ENCODE measurements at regions not wholly inside any gene's neighbourhood (a gene's known extent, or its start where the extent isn't known, plus 50 kb on each side); places are given as distances from the start of the nearest gene placed in this dataset.

GRCh38 chr10:78301891-78302738 lies 268.5 kb downstream of the RPS24 start:
- DNase-seq, result no peak

GRCh38 chr10:78302739-78302988 lies 269.0 kb downstream of the RPS24 start:
- no peak for DNase-seq

DNA sequence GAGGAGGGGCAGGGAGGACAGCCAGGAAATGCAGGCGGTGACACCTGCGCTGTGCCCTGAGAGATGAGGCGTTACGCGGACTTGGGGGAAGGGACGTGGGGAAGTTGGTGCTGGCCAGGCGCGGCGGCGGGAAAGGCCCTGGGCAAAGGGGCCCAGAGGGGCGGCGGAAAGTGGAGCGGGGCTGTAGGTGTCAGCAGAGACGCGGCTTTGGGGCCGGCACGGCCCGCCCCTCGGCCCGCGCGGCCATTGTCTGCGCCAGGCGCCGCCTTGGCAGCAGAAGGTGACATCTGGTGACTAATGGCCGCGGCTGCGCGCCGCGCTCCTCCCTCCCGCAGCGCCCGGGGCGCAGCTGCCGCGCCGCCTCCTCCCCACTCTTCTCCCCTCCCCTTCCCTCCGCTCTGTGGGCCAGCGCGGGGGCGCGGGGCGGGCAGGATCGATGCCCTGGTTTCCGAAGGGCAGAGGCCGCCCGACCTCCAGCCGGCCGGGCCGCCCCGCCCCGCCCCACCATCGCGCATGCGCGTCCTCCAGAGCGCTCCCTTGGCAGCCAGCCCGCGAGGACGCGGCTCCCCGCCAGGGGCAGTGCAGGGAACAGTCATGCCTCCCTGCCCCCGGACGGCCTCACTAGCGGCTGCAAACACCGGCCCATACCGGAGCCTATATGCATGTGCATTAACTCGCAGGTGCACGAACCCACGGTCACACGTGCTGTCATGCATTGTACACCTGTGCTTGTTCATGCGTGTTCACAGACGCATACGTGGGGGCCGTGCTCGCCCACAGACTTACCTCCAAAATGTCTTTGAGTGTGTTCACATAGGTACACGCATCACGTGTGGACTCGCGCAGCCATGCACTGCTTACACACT lies 269.6 kb downstream of the RPS24 start:
- peak; percentile 89 for DNase-seq

- DNase-seq, result no peak
Measured at GRCh38 chr10:78304091-78305045, 270.7 kb downstream of the RPS24 start.

GRCh38 chr10:78305311-78305710 lies 271.6 kb downstream of the RPS24 start:
- DNase-seq, result no peak

DNA sequence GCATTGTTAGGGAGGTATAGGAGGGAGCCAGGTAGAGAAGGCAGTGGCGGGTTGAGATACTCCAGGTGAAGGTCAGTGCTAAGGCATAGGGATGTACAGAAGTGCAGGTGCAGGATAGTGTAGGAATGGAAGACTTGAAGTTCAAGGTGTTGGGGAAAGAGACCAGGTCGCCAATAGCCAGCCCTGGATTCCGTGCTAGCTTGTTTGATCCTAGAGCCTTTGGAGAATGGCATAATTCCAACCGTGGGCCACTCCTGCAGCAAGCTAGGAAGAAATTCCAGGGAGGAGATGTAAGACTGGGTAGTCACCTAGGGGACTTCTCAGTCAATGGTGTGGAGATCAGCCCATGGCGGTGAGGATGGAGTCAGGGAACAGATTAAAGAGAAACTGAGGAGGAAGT lies 272.7 kb downstream of the RPS24 start:
- no peak for DNase-seq

DNA sequence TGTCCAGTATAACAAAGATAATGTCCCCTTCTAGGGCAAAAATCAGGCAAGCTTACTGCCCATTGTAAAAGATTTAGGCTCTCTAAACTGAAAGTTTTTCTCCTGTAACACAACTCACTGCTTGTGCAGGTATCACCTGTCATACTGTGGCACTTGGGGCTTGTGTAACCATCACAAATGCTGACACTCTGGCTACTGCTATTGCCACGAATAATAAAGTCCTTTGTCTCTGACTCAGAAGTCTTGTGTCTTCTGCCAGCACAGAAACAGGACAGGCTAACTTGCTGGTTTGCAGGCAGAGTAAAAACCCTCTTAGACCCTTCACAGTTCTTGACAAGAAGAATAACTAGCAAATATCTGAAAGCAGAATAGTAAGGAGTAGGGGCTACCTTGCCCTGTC lies 273.9 kb downstream of the RPS24 start:
- no peak for DNase-seq

GRCh38 chr10:78309536-78310237 lies 276.0 kb downstream of the RPS24 start:
- no peak for DNase-seq

DNA sequence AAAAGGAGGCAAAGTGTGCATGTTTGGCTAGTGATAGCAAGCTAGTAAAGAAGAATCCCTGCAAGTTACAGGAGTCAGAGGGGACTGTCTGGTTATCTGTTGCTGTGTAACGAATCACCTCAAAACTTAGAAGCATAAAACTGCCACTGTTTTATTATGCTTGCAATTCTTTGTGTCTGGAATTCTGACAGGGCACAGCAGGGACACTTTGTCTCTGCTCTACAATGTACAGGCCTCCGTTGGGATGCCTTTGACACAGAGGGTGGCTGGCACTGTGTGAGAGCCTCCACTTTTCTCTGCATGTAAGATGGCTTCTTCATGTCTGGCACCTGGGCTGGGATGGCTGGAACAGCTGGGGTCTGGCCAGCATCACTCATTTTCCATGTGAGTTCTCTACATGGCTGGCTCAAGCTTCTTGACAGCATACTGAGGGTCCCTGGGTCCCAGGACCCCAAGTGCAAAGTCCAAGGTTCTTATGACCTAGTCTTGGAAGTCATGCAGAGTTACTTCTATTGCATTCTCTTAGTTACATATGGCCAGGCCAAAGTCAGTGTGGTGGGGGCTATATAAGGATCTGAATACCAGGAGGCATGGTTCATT lies 276.9 kb downstream of the RPS24 start:
- no peak for DNase-seq

DNA sequence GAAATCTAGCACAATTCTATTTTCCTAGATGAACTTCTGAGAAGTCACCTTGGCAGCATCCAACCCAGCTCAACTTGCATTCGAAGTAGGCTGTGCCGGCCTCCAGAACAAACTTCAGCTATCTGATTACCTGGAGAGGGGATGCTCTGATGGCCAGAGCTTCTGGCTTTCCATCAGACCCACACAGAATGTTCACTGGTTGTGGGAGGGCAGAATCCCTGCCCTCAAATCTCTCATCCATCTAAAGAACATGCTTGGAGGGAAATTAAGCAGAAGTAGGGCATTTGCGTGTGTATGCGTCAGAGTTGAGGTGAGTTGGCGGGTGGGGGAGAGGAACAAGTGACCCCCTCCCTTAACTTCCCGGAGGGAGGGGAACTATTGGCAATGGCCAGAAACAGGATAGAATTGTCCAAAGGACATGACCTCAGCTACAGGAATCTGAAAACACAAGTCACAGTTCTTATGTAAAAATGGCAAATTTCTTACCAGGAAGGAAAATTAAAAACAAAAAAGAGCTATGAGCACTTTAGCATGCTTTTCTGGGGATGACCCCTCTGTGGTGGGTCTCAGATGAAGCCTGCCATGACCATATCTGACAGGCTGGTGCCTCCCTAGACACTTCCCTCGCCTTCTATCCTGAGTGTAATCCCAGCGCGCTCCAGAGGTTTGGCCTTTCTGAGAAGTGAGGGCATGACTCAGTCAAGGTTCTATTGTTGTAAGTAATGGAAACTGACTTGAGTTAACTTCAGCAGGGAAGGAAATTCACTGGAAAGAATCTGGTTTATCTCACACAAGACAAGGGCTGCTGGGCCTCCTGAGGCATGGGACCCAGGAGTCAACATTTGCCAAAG lies 278.8 kb downstream of the RPS24 start:
- no peak for DNase-seq

GRCh38 chr10:78313048-78313381 lies 279.4 kb downstream of the RPS24 start:
- DNase-seq, result no peak

GRCh38 chr10:78313636-78314035 lies 280.0 kb downstream of the RPS24 start:
- DNase-seq, result no peak

- no peak for DNase-seq
Measured at GRCh38 chr10:78314651-78315050, 281.0 kb downstream of the RPS24 start.

DNA sequence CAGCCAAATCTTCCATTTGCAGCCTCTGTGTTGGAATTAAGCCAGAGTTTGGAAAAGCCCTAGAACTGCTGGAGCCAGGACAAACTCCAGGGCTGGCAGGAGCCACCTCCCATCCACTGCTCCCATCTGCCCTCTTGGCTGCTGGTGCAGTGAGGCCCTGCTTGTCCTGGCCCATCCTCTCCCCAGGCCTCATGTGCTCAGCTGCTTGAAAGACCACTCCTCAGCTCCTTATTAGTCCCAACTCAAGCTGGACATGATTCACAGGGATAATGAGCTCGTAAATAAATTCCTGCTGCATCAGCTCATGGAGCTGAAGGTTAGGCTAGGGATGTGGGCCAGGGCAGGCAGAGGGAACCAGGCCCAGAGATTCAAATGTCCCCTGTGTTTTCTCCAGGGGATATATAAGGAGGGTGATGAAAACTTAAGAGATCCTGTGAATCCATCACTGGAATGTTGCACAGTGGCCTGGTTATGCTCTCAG lies 282.8 kb downstream of the RPS24 start:
- DNase-seq, result no peak

DNA sequence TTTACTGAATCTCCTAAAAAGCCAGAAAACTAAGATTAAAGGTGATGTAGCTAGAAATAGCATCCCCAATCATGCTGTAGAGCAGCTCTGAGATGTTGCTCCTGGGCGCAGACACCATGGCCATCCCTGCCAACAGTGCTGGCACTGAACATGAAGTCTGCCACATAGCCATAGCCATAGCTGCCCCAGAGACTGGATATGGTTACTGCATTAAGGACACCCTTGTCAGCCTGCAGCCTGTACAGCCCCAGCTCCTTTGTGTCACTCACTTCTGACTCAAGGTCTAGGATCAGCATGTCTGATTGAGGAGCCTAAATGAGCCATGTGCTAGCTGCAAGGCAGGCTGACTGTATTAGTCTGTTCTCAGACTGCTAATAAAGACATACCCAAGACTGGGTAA lies 284.6 kb downstream of the RPS24 start:
- DNase-seq, result no peak

DNA sequence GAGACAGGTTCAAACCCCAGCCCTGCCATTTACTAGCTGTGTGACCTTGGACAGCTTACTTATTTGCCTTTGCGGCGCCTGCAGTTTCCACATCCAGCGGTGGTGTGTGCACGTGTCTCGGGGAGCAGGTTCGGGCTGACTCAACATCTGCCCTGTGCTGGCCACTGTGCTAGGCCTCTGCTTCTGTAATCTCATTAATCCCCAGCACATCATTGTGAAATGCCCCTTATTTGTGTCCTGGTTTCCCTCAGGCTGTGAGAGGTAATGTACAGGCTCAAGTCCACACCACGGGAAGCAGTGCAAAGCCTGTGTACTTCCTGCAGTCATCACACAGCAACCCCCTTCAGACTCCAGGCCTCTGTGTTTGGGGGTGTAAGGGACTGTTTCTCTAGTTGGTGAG lies 285.7 kb downstream of the RPS24 start:
- no peak for DNase-seq

DNA sequence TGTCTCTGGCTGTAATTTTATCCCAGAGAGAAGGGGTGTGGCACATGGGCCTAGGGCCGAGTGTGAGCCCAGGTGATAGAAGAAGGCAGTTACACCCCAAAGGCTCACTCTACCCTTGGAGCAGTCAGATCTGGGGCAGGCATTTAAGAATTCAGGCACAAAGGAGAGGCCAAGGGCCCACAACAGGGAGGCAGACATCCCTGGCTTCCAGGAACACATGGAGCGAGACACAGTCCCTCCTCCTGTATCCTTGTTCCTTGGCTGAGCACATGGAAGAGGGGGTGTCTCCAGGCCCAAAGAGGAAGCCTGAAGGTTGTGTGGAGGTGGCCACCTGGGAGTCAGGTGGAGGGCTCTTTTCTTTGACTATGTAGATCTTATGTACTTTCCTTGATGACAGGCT lies 286.2 kb downstream of the RPS24 start:
- DNase-seq, result no peak

- no peak for DNase-seq
Measured at GRCh38 chr10:78320506-78320905, 286.8 kb downstream of the RPS24 start.

DNA sequence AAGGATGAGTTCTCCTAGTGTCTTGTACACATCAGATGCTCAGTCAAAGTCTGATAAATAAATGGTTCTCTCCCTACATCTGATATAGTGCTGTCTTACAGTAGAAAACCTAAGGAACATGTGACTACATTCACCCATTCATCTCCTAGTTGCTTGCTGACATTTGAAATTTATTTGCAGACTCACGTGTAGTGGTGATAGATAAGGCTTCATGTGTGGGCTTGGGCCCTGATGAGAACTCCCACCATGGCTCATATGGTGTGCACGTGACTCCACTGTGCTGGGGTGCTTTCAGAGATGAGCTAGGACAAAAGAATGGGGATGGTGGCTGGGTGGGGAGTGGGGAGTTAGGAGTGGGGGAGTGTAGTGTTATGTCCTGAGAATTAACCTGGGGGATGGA lies 287.3 kb downstream of the RPS24 start:
- no peak for DNase-seq

DNA sequence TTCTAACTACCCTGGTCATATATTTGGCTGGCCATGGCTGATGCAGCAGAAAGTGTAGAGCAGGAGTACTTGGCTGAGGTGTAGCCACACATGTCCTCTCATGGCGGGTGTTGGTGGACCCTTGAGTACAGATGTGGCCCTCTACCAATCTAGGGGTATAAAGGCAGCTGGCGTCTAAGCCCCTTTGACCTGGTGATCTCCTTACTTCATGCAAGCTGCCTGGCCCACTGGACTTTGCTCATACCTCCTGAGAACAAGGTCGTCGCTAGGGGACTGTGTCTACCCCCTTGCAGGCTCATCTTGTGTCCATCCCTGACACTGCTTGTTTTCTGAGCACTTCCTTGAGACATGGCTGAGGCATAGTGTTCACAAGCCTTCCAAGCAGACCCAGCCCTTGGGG lies 287.8 kb downstream of the RPS24 start:
- DNase-seq, result no peak

- no peak for DNase-seq
Measured at GRCh38 chr10:78326372-78326771, 292.7 kb downstream of the RPS24 start.
